ENCODE measurements at regions not wholly inside any gene's neighbourhood (a gene's known extent, or its start where the extent isn't known, plus 50 kb on each side); places are given as distances from the start of the nearest gene placed in this dataset.

DNA sequence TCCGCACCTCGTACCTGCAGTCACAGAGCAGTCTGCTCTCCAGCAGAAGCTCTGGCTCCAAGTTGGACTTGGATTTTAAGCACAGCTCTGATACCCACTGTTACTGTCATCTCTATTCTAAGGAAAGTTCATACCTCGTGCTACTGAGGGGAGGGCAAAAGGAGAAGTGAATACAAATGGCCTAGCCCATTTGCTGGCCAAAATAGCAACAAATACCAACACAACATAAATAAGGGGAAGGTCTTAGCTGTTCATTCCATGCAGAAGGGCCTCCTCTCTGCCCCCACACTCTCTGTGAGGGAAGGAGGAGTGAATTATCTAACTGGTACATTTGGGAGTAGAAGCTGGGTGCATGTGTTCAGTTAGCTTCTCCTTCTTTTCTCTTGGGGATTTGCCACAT is 739.4 kb upstream of the RAB6C start:
- DNase-seq: no peak

DNA sequence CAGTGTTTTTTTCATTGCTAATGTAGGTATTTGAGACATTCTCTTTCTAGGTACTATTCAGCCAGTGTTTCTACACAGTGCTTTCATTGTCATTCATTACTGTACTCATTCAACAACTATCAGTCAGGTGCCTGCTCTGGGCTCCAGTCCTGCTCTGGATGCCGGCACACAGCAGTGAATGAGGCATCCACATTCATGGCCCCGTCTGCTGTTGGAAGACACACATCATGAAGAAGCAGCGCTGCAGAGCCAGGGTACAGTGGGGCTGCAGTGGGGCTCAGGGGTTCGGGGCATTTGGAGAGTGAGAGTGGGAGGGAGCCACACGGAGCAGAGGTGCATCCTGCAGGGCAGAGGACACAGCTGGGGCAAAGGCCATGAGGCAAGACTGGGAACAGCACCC is 737.2 kb upstream of the RAB6C start:
- DNase-seq: no peak

- DNase-seq: no peak
These were observed 731.7 kb upstream of the RAB6C start for GRCh38 chr2:129247751-129248150.

DNA sequence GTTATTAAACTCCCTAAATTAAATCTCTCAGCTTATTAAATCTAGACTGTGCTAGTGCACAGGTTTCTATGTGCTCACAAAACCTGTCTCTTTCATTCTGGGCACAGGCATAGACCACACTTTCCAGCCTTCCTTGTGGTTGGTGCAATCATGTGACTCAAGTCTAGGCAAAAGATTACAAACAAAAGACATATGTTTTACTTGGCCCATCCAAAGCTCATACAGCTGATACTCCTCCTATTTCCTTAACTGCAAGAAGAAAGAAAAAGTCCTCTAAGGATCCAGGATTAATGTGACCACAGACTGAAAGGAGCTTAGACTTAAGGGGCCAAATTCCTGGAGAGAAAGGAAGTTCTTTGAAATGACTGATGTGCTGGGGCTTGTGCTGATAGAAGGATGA is 731.3 kb upstream of the RAB6C start:
- no peak for DNase-seq

GRCh38 chr2:129252781-129253460 is 726.5 kb upstream of the RAB6C start:
- no peak for DNase-seq

DNA sequence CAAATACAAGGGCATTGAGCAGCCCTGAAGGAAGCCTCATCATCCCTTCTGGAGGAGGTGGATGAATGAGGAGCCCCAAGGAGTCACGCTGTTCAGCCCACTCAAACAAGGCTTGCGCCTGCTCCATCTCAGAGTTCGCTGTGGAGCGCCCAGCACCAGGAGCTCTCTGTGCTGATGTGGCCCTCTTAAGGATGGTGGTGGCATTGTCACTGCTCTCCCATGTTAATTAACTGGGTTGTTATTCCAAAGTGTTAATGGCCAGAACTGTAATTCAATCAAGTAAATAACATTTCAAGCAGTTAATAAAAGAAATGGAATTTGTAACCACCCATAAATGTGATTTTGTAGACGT is 726.0 kb upstream of the RAB6C start:
- no peak for DNase-seq

DNA sequence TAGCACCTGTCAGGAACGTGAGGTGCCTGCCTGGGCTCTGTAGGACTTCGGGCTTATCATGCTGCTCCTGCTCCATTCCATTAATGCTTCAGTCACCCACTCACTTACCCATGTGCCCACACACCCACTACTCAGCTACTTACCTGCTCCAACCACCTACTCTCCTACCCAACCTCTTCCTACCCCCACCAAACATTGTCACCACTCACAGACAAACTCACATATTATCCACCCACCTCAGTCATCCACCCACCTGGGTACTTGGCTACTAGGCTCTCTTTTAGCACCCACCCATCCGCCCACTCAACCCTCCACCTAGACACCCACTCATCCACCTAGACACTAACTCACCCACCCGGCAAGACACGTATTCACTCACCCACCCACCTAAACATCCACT is 724.7 kb upstream of the RAB6C start:
- no peak for DNase-seq

DNA sequence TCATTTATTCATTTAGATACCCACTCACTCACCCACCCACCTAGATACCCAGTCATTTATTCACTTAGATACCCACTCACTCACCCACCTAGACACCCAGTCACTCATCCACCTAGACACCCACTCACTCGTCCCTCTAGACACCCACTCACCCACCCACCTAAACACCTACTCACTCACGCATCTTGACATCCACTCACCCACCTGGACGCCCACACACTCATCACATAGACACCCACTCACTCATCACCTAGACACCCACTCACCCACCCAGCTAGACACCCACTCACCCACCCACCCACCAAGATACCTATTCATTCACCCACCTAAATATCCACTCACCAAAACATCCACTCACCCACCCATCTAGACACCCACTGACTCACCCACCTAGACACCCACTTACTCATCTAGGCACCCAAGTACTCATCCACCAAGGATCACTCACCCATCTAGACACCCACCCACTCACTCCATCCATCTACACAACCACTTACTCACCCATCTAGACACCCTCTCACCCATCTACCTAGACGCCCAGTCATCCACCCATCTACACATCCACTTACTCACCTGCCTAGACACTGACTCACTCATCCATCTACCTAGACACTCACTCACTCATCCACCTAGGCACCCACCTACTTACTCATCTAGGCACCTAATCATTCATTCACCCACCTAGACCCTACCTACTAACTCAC is 723.7 kb upstream of the RAB6C start:
- no peak for DNase-seq

GRCh38 chr2:129256642-129257041 is 722.8 kb upstream of the RAB6C start:
- no peak for DNase-seq

DNA sequence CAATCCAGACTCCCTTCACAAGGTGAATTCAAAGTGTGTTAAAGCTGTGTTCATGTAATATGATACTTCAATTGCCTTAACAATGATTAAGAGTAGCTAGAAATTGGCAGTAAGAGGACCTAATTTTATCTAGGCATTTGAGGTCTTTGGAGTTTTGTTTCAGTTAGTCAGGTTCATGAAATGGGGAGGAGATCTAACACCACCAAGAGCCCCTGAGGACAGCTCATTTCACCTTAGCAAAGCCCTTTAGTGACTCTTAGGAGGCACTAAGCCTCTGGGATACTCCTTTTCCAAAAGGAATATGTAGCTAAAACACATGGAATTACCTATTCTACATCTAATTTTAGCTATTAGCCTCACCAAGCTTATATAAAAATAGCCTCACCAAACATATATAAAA is 716.5 kb upstream of the RAB6C start:
- no peak for DNase-seq

DNA sequence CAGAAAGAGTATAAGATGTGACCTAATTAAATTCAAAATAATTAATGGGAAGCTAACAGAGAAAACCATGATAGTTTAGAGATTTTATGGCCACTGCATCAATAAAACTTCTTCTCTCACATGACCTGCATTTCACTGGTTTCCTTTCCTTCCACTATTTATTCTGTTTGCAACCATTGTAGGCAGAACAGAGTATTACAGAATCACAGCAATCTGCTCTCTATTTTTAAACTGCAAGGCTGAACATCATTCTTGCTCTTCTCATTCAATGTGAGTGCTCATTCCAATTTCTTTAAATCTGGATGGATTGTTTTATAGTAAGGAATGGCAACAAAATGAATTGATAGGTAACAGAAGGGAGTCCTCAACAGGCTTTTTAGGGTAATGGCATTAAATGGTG is 715.5 kb upstream of the RAB6C start:
- no peak for DNase-seq

GRCh38 chr2:129267559-129267958 is 711.9 kb upstream of the RAB6C start:
- DNase-seq: no peak

DNA sequence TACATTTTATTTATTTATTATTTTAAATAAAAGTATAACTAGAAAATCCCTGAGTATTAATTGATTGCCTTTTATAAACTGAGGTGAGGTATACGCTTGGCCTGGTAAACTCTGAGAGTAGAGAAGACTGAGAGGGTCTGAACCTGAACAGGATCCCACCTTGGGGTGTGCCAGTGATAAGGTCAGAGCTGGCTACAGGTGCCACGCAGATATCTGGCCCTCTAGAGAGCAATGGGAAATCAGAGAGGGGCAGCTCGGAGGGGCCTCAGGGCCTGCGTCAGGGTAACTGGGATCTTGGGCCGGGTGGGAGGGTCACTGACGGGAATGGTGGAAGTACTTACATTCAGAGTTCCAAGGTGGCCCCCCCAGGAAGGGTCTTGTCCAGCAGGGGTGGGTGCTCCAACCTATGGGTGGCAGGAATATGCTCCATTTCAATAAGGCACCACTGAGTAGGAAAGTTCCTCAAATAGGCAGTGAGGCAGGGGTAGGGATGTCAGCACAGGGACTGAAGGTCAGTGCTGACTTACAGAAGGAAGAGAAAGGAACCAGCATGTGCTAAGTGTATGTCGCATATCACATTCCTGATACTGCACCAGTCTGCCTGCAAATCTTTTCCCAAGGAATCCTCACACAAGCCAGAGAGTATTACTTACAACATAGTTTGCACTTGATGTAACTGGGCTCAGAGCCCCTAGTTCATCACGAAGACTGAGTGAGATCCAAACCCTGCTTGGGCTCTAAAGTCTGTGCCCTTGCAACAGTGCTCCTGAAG is 706.0 kb upstream of the RAB6C start:
- DNase-seq: no peak

DNA sequence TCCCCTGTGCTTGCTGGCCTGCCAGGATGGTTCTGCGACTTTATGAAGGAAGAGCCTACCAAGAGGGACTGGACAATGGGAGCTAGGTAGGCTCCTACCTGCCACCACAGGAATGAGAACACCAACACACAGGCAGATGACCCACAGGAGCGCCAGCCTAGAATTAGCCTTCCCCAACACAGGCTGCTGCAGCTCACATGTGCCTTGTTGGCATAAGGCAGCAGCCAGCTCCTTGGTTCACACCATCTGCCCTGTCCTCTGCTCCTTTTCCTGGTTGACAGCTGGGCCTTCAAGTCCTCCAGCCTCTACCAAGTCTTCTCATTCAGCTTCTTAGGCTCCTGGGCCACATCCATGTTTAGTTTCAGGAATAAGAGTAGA is 705.4 kb upstream of the RAB6C start:
- no peak for DNase-seq

GRCh38 chr2:129274918-129275317 is 704.5 kb upstream of the RAB6C start:
- DNase-seq: no peak

DNA sequence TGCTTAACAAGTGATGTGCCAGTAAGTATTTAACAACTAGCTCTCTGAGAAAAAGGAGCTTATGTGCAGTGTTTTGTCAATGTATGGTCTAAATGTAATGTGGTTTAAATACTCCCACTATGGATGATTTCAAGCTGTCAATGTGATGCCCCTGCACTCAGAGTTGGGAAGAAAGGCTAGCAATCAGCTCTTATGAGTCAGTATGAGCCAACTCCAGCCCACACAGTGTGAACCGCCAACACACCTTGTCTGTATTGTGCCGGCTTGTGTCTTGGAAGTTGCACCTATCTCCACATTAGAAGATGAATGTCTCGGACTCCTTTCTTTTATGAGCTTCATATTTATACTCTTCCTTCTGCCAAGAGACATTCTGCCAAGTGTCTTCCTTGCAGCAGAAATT is 703.8 kb upstream of the RAB6C start:
- DNase-seq: no peak

DNA sequence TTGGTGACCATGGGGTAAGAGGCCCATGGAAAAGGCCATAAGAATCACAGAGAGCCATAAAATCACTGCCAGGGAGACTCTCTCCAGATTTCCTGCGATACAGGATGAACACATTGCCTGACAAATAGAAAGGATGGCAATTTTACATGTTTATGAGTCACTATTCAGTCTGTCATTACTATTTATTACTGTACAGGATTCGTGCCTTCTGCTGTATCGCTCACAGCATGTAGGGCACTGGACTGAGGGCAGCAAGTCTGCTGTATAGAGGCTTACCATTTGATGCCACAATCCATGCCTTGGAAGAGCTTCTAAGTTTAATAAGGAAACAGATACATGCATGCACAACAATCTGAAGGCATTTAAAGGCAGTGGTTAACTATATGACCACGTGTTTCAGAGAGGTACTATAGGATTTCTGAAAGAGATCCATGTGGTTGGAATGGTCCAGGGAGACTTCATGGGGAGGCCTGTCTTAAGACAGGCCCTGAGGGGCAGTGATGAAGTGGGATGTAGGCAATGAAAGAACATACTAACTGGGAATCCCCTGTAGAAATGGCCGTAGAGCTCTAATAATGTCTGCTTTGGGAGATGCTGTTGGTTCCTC is 702.4 kb upstream of the RAB6C start:
- DNase-seq: no peak

GRCh38 chr2:129277585-129277981 is 701.9 kb upstream of the RAB6C start:
- no peak for DNase-seq

- no peak for DNase-seq
These were observed 697.5 kb upstream of the RAB6C start for GRCh38 chr2:129281791-129282530.

GRCh38 chr2:129285012-129285411 is 694.5 kb upstream of the RAB6C start:
- DNase-seq: no peak

GRCh38 chr2:129293326-129293725 is 686.1 kb upstream of the RAB6C start:
- DNase-seq: no peak

DNA sequence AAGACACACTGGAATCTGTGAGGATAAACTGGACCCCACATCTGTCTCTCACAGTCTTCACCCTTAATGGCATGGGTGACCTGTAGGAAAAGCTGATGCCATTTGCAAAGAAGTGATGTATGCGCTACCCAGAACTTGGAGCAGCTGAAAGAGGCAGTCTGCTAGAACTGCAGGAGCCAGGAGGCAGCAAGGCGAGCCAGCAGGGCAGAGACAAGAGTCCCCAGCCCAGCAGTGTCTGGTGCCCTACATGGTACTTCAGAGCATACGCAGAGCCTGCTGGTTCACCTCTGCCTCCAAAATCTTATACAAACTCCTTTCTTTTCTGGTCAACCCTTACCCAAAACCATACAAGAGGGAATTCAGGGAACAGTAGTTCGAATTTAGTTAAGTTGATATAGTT is 683.1 kb upstream of the RAB6C start:
- no peak for DNase-seq

GRCh38 chr2:129296806-129297205 is 682.7 kb upstream of the RAB6C start:
- peak; percentile 47 for DNase-seq

All from left hindlimb (tissue), 1 donor.